Hepatocyte (in vitro differentiated cells): ENCODE measurements at regions not wholly inside any gene's neighbourhood (a gene's known extent, or its start where the extent isn't known, plus 50 kb on each side); places are given as distances from the start of the nearest gene placed in this dataset.

Experiments
- DNase-seq: peaks from one replicate; pipeline ENCODE4 v3.0.0-alpha.2; 2016; ENCODE audit warnings: low spot score
- H2AFZ ChIP-seq: fragments of 200-600 bp; sonication (generic); 2 replicates; pipeline ENCODE4 v1.6.0; 2016; ENCODE audit warnings: antibody characterized with exemption, mild to moderate bottlenecking
- H3K27ac ChIP-seq: fragments of 200-600 bp; sonication (generic); 2 replicates; pipeline ENCODE4 v1.5.1; 2016; ENCODE audit warnings: mild to moderate bottlenecking
- H3K27me3 ChIP-seq: fragments of 200-600 bp; sonication (generic); 2 replicates; pipeline ENCODE4 v1.6.1; 2016
- H3K36me3 ChIP-seq: fragments of 200-600 bp; sonication (generic); replicated peaks from 2 replicates; pipeline ENCODE4 v1.5.1; 2016; ENCODE audit warnings: low read depth; ENCODE audit not compliant: insufficient read depth
- H3K4me1 ChIP-seq: fragments of 200-600 bp; sonication (generic); 2 replicates; pipeline ENCODE4 v1.5.1; 2016; ENCODE audit warnings: mild to moderate bottlenecking, moderate library complexity; ENCODE audit not compliant: insufficient read depth
- H3K4me2 ChIP-seq: fragments of 200-600 bp; sonication (generic); 2 replicates; pipeline ENCODE4 v1.6.0; 2016
- H3K4me3 ChIP-seq: fragments of 200-600 bp; sonication (generic); 2 replicates; pipeline ENCODE4 v1.5.1; 2016; ENCODE audit warnings: mild to moderate bottlenecking
- H3K79me2 ChIP-seq: fragments of 200-600 bp; sonication (generic); 2 replicates; pipeline ENCODE4 v1.6.0; 2017; ENCODE audit warnings: mild to moderate bottlenecking
- H3K9me2 ChIP-seq: fragments of 200-600 bp; sonication (generic); replicated peaks from 2 replicates; pipeline ENCODE4 v1.6.0; 2017; ENCODE audit warnings: mild to moderate bottlenecking; ENCODE audit not compliant: insufficient read depth
- H3K9me3 ChIP-seq: fragments of 200-600 bp; sonication (generic); 2 replicates; pipeline ENCODE4 v1.5.1; 2016; ENCODE audit warnings: low read depth, mild to moderate bottlenecking
- H4K20me1 ChIP-seq: fragments of 200-600 bp; sonication (generic); 2 replicates; pipeline ENCODE4 v1.6.0; 2016; ENCODE audit warnings: mild to moderate bottlenecking; ENCODE audit not compliant: insufficient read depth, poor library complexity, severe bottlenecking
- CTCF ChIP-seq: fragments of 200-600 bp; sonication (generic); IDR thresholded peaks from 2 replicates; pipeline ENCODE4 v1.5.1; 2016; ENCODE audit warnings: antibody characterized with exemption, mild to moderate bottlenecking; ENCODE audit not compliant: poor library complexity
- EZH2 ChIP-seq: fragments of 200-600 bp; sonication (generic); IDR thresholded peaks from 2 replicates; pipeline ENCODE4 v1.6.1; 2016; ENCODE audit warnings: antibody characterized with exemption, mild to moderate bottlenecking, borderline replicate concordance
- EZH2phosphoT487 ChIP-seq: fragments of 200-600 bp; sonication (generic); IDR thresholded peaks from one replicate; pipeline ENCODE4 v1.6.1; 2018; ENCODE audit warnings: antibody characterized with exemption, mild to moderate bottlenecking, low read depth, moderate library complexity; ENCODE audit not compliant: unreplicated experiment, severe bottlenecking
- WGBS: methylation state at CpG from one replicate; pipeline ENCODE4 v1.1.6; 2016; ENCODE audit warnings: low lambda C conversion rate; ENCODE audit errors: missing lambda C conversion rate; 5-methylcytosine and 5-hydroxymethylcytosine counted together

GRCh38 chr4:124583797-124584196 is 128.7 kb downstream of the ANKRD50 start:
- Histone ChIP-seq H3K27ac (no peak overlapping the region), H3K4me3 (no peak overlapping the region), H3K27me3 (no peaks in the 10 kb centered on the region), H3K36me3 (no peaks in the 10 kb centered on the region), H3K79me2 (no peaks in the 10 kb centered on the region), H3K9me3 (no peaks in the 10 kb centered on the region), H2AFZ (no peak overlapping the region), H3K4me2 (no peak overlapping the region), H3K4me1 (no peaks in the 10 kb centered on the region), H4K20me1 (no peaks in the 10 kb centered on the region), H3K9me2 (no peaks in the 10 kb centered on the region)
- no peak for DNase-seq
- no peak for TF ChIP-seq EZH2phosphoT487
- no peak for TF ChIP-seq CTCF
- TF ChIP-seq EZH2, result no peak
- WGBS, result 97% methylated on average over 1 of the region's 1 CpG

DNA sequence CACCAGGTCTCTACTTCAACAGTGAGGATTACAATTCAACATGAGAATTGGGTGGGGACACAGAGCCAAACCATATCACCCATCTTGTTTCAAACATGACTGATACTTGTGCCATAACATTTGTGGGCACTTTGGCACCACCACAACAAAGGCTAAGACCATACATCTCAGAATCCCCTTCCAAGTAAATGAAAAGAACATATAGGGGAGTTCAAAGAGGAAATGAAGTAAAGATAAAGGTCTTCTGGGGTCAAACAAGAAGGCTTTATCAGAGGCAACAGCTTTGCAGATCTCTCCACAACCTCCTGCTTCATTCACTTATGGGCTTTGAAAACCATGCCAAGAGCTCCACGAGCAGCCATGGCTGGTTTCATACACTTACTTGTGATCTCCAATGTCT is 122.7 kb downstream of the ANKRD50 start:
- Histone ChIP-seq H3K36me3 (no peaks in the 10 kb centered on the region), H3K4me1 (no peaks in the 10 kb centered on the region), H3K79me2 (no peaks in the 10 kb centered on the region), H3K27me3 (no peaks in the 10 kb centered on the region), H3K9me2 (no peaks in the 10 kb centered on the region), H3K4me3 (no peak overlapping the region), H3K4me2 (no peak overlapping the region), H3K27ac (no peak overlapping the region), H3K9me3 (no peaks in the 10 kb centered on the region), H4K20me1 (no peaks in the 10 kb centered on the region), H2AFZ (no peak overlapping the region)
- WGBS, result 89% methylated on average over 1 of the region's 1 CpG
- DNase-seq, result no peak
- TF ChIP-seq EZH2, result no peak
- no peak for TF ChIP-seq CTCF
- TF ChIP-seq EZH2phosphoT487, result no peak

DNA sequence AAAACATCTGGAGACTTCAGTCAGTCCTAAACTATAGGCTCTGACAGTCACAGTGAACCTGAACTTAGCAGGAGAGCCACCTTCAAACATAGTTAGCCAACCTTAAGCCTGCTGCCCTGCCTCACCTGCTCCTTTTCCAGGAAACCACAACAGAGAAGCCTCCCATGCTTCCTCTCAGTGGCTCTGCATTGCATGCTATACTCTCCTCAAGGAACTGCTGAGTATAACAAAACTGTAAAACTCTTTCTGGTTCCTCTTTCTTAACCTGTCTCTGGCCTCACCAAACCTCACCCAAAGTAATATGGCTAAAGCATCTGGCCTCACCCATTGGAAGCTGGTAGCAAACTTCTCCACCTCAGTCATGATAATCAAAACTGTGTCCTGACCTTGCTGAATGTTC is 122.1 kb downstream of the ANKRD50 start:
- H3K4me3 ChIP-seq, result no peak overlapping the region
- no peaks in the 10 kb centered on the region for H3K27me3 ChIP-seq
- no peaks in the 10 kb centered on the region for H4K20me1 ChIP-seq
- no peak overlapping the region for H3K27ac ChIP-seq
- no peaks in the 10 kb centered on the region for H3K4me1 ChIP-seq
- H2AFZ ChIP-seq, result no peak overlapping the region
- no peak for DNase-seq
- H3K4me2 ChIP-seq, result no peak overlapping the region
- no peaks in the 10 kb centered on the region for H3K9me3 ChIP-seq
- TF ChIP-seq EZH2 (no peak), CTCF (no peak), EZH2phosphoT487 (no peak)
- H3K79me2 ChIP-seq, result no peaks in the 10 kb centered on the region
- no peaks in the 10 kb centered on the region for H3K9me2 ChIP-seq
- H3K36me3 ChIP-seq, result no peaks in the 10 kb centered on the region

GRCh38 chr4:124591637-124592036 is 120.9 kb downstream of the ANKRD50 start:
- H3K79me2 ChIP-seq, result no peaks in the 10 kb centered on the region
- no peak overlapping the region for H2AFZ ChIP-seq
- DNase-seq, result peak; percentile 4
- H3K27ac ChIP-seq, result no peak overlapping the region
- H3K4me3 ChIP-seq, result no peak overlapping the region
- no peaks in the 10 kb centered on the region for H3K36me3 ChIP-seq
- H3K9me2 ChIP-seq, result no peaks in the 10 kb centered on the region
- H3K27me3 ChIP-seq, result no peaks in the 10 kb centered on the region
- H3K9me3 ChIP-seq, result no peaks in the 10 kb centered on the region
- no peak for TF ChIP-seq EZH2
- no peak for TF ChIP-seq CTCF
- TF ChIP-seq EZH2phosphoT487, result no peak
- WGBS, result 52% methylated on average over 2 of the region's 2 CpGs
- no peaks in the 10 kb centered on the region for H3K4me1 ChIP-seq
- no peaks in the 10 kb centered on the region for H4K20me1 ChIP-seq
- H3K4me2 ChIP-seq, result no peak overlapping the region
